Stimulated activated CD4-positive, alpha-beta T cell treated with anti-CD3 and anti-CD28 coated beads, Interleukin-4, amount 100 ng/mL, for 1 hour (primary cell): ENCODE measurements at regions not wholly inside any gene's neighbourhood (a gene's known extent, or its start where the extent isn't known, plus 50 kb on each side); places are given as distances from the start of the nearest gene placed in this dataset.

Experiments
- DNase-seq: peaks from one replicate; pipeline ENCODE4 v3.0.0-alpha.2; 2020

GRCh38 chr6:99138445-99138844, 190.7 kb upstream of the FBXL4 start:
- DNase-seq = no peak

GRCh38 chr6:99137314-99137713, 189.6 kb upstream of the FBXL4 start:
- no peak for DNase-seq

DNA sequence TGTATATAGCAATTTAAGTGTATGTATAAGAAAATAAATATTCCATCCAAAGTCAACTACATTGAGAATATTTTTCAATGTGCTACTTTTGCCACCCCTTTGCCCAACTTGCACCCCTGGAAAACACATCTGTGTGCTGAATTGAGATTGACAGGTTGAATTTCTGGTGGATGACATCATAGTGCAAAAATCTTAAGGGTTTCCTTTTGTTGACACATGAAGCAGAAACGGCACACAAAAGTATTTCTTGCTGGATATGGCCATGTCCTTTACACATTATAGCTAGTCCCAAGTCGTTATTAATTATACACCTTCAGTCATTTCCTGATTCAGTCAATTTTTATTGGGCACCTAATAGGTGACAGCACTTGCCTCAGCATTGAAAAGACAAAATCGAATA, 188.7 kb upstream of the FBXL4 start:
- no peak for DNase-seq

DNA sequence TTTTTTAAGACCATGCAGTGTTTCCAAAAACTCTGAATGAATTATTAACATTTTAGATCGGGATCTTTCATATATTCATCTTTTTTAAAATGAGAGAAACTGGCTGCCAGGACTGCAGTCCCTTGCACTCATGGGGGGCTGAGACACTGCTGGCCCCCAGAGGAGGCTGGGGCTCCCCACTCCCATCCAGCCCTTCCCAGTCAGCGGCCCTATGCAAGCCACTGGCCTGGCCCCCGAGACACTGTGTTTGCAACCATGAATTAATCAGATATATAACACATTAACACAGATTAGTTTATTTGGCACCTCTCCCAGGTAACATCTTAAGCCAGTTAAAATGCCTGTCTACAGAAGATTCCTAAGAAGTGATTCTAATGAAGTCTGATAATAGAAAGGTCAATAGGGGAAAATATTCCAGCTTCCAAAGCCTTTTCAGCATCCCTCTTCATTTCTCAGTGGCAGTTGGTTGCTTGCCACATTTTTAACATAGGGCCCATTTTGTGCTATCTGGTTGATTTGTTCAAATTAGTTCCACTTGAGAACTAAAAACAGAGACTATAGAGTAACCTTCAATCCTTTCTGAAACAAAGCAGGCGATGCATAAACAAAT, 184.4 kb upstream of the FBXL4 start:
- no peak for DNase-seq

DNA sequence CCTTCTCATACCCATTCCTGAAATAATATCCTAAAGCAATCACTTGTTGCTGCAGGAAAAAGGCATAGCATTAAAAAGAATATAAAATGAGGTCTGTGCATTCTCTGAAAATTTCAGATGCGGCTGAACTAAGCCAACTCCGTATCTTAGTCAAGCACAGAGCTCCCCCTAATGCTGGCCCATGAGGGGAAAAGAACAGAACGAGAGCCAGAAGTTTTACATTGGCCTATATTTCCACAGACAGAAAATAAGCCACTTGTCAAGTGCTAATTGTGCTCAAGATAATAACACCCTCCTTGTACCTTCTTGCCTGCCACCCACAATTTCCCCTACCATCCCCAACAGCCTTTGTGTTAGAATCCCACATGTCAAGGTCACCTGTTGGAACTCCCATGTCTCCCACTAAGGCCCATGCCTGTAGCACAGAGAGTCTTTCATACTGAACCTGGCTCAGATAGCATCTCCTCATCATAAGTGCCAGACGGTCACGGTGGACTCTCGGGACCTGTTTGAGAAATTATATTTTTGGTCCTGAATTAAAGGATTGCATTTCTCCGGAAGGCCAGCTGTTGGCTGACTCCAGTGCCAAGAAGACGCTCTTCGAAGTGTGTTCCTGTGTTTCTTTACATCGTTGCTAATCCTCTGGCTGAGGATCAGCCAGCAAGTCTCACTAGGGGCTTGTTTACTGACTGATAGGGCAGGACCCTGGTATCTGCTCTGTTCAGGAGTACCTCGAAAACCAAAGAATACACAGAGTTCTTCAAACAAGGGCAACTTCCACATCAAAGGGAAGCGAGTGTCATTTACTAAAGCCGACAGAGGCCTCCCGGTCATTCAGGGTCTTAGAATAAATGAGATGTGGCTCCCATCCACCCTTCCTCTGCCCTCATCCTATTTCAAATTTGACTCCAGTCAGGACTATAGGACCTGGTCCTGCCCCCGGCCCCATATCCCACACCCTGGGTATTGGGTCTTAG, 183.4 kb upstream of the FBXL4 start:
- no peak for DNase-seq

- DNase-seq = no peak
These were observed 182.1 kb upstream of the FBXL4 start for GRCh38 chr6:99129835-99130234.

GRCh38 chr6:99121748-99122147, 174.0 kb upstream of the FBXL4 start:
- no peak for DNase-seq

- no peak for DNase-seq
These were observed 172.9 kb upstream of the FBXL4 start for GRCh38 chr6:99120641-99121040.

DNA sequence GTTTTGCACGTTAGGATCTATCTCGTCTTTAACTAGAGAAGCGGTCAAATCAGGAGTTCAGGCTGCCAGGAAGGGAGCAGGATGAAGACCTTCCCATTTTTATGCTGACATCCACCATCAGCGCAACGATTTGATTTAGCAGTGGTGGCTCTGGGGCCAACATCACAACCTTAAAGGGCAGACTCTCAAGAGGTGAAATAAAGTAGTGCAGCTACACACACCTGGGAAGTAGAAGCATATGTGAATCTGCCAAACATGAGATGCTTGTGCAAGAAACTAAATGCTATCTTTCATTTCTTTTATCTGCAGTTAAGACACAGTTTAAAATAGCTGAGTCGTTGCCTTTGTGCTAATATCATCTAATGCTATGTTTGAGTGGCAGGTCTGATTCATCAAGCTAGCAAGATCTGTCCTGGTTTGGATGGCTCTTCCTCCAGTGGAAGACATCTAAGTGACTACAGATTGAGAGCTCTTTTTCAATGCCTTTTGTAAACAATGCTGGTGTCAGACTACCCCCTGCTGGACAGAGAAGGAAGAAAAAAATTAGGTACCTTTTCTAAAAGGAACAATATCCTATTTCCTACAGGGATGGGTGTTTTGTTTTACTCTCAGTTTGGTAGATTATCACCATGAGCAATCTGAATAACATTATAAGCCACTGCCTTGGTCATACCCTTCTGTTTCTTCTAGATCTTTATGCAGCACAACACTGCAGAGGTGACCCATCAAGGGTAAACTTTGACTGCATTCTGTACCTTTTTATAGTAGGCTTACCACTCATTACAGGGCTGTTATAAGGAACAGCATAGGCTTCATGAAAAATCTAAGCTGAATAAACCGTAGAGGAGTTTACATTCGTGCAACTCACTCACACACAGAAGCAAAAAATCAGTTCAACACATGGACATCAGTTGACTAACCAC, 171.6 kb upstream of the FBXL4 start:
- no peak for DNase-seq

DNA sequence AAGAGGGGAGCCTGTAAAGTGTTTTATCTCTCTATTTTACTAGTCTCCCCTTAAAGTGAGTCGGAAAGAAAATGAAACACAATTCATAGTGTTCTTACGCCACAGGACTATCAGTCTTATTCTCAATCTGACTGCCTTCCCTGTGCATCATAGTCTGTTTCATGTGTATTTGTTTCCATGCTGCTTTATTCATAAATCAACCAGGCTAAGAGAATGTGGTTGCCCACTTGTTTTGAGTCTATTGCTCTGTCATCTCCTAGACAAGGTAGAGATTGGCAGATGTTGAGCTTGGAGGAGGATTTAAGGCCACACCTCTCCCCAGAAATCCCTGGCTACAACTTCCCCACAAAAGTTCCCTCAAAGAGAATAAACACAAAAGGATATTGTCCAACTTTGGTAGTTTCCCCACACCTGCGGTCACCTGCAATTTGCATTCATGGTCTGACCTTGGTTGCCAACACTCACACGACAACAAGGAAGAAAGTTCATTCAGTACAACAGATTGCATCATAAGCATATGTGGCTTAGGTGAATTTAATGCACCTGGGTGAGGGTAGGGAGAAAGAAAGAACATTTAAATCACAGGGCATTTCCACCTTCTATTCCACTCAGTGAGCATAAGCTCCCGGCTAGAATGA, 167.1 kb upstream of the FBXL4 start:
- DNase-seq = no peak

- no peak for DNase-seq
These were observed 163.8 kb upstream of the FBXL4 start for GRCh38 chr6:99111590-99111989.

DNA sequence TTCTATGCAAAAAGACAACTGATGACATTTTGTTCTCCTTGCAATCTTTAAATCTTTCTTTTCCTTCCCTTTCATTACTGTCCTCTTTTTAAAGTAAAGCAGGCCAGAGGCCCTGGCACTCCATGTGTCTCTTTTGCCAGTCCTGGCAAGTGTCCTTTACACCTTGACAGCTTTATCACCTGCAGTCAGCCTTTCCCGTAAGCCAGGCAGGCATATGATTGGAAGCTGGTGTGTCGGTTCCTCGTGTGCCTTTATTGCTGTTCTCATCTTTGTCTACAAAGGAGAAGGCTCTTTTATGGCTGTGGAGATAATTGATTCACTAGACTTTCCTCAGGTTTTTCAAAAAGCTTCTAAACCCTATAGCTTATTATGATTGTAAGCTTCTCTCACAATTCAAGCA, 162.3 kb upstream of the FBXL4 start:
- no peak for DNase-seq

DNA sequence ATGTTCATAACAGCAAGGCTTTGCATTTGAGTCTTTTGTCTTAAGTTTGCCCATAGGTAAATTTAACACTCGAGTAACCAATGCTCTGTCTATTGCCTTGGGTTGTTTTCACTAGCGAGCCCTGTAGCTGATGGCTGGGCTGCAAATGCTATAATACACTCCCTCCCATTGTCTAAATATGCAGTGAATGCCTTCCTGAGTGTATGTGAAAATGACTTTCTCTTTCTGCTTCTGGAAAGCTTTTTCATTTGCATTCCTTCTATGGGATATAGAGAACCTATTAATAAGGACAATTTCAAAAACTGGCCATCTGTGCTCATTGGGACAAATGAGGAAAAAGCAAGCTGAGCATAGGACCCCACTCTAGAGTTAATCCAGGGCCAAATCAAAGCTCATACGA, 156.5 kb upstream of the FBXL4 start:
- DNase-seq = no peak

- DNase-seq = no peak
These were observed 151.5 kb upstream of the FBXL4 start for GRCh38 chr6:99099243-99099642.

DNA sequence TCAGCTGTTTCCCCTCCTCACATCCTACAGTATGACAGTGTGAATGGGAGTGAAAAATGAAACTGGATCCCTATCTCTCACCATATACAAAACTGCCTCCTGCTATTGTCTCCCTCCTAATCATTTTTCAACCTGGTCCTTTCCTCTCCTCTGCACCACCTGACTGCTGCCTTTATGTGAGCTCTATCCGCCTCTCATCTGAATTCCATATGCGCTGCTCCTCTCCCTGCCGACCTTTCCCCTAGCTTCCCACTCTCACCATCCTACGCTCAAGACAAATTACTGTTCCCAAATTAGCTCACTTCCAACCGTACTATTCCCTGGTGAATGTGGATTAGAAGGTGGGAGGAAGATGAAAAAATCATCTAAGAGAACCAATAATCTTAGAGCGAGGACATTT, 148.4 kb upstream of the FBXL4 start:
- DNase-seq = no peak

DNA sequence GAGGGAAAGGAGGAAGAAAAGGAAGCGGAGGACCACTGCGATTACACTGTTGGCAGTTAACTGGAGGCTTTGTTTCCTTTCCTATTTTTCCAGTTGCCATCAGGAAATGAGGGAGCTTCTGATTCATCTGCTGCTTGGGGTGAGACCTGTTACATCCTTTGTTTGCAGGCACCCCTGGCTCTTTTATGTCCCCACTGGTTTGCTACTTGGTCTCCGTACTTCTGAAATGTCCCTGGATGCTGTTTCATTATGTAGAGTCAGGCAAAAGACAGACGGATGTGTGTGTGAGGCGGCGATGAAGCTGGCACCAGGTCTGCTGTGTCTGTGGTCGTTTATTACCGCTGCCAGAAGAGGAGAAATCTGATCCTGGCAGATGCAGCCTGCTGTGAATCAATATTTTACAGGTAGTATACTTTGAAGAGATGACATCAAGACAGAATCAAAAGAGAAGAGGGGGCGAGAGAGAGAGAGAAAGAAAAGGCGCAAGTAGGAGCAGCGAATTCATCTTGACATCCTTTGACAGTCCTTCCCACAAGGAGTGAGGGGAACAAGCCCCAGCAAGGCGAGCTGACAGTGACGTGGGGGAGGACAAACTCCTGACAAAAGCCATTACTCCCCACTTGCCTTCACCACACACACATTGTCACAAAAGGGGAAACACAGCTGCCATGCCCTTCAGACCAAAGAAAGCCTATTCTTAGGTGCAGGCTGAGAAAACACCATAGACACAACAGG, 145.9 kb upstream of the FBXL4 start:
- DNase-seq = no peak

DNA sequence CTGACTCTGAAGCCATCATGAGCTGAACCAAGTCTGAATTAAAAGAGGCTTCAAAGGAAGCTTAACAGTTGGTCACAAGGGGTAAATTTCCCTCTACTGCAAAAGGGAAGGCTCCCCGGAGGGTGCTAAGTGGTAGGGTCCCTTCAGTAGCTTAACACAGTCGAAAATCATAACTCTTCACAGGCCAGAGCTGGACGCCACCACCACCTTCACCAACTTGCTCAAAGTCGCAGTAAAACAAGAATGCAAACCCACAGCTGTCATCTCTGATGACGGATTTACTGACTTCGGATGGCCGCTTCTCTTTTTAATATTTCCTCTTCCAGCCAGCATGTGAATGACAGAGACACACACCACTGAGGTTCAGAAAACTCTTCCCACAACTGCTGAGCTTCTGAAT, 144.7 kb upstream of the FBXL4 start:
- no peak for DNase-seq

DNA sequence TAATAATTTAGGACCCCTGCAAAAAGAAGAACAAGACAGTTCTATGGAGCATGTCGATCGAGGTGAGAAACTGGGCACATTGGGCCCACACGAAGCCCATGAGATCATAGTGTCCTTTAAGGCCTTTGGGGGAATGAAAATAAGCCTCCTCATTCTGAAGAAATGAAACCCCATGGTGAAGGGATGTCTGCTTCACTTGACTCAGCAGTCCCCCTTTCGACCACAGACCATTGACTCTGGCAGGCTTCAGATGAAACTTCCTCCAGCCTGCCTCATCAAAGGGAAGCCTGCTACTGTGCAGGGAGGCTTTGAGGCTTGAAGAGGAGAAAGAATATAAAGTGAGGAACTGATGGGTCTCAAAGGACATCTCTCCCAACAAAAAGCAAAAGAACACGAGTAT, 144.2 kb upstream of the FBXL4 start:
- no peak for DNase-seq

DNA sequence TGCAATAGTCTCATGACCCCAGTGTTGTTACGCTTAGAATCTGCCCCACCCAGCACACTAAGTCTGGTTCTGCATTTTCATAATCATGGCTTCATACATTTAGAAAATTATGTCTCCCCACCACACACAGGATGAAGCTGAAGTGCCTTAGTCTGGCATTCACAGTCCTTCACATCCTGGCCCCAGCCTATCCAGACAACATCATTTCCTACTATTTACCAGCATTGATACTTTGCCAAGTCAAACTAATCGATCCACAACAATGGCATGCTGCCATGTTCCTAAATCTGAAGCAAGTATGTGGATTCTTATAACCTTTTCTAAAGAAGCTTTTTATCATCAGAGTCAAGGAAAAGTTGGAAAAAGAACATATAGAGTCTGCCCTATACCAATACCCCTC, 132.4 kb upstream of the FBXL4 start:
- DNase-seq = no peak

- no peak for DNase-seq
These were observed 131.3 kb upstream of the FBXL4 start for GRCh38 chr6:99079058-99079457.

GRCh38 chr6:99073223-99073622, 125.5 kb upstream of the FBXL4 start:
- DNase-seq = no peak

DNA sequence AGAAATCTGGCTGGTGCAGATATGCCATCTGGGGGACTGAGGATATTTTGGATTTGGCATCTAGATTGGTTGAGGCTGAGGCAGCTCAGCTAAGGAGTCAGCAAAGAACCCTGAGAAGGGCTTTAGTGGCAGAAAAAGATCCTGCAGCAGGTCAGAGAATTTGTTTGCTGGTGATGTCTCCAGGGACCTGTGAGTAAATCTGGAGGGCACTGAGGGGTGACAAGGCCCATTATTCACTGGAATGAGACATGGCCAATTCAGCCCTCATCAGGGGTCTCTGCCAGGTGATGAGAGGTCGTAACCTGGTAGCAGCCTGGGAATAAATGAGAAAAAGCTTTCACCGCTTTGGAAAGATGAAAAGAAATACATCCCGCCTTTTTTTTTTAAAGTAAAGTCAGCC, 118.3 kb upstream of the FBXL4 start:
- DNase-seq = no peak
